H9 (cell line): ENCODE measurements at regions not wholly inside any gene's neighbourhood (a gene's known extent, or its start where the extent isn't known, plus 50 kb on each side); places are given as distances from the start of the nearest gene placed in this dataset.

Experiments
- DNase-seq: peaks from one replicate; pipeline ENCODE4 v3.0.0-alpha.2; 2017
- H2AFZ ChIP-seq: one replicate; pipeline ENCODE4 v1.6.1; 2013; ENCODE audit warnings: mild to moderate bottlenecking, low read length, control low read depth, moderate library complexity
- H2AK5ac ChIP-seq: 2 replicates; pipeline ENCODE4 v1.6.1; 2013; ENCODE audit warnings: low read length, control low read depth, mixed read lengths; ENCODE audit not compliant: insufficient read length
- H2BK120ac ChIP-seq: one replicate; pipeline ENCODE4 v1.6.1; 2013; ENCODE audit warnings: low read depth, mild to moderate bottlenecking, low read length, control low read depth, inconsistent platforms; ENCODE audit not compliant: poor library complexity, severe bottlenecking
- H2BK12ac ChIP-seq: 2 replicates; pipeline ENCODE4 v1.6.1; 2013; ENCODE audit warnings: low read length, control low read depth, mixed read lengths, low read depth; ENCODE audit not compliant: insufficient read length
- H2BK15ac ChIP-seq: 2 replicates; pipeline ENCODE4 v1.6.1; 2013; ENCODE audit warnings: low read depth, low read length, control low read depth
- H2BK20ac ChIP-seq: one replicate; pipeline ENCODE4 v1.6.1; 2013; ENCODE audit warnings: low read depth, mild to moderate bottlenecking, low read length, control low read depth, inconsistent platforms; ENCODE audit not compliant: poor library complexity, severe bottlenecking
- H2BK5ac ChIP-seq: 2 replicates; pipeline ENCODE4 v1.6.1; 2013; ENCODE audit warnings: low read length, control low read depth, mixed read lengths; ENCODE audit not compliant: insufficient read length
- H3K14ac ChIP-seq: 2 replicates; pipeline ENCODE4 v1.6.1; 2013; ENCODE audit warnings: low read length, control low read depth; ENCODE audit not compliant: insufficient read depth
- H3K18ac ChIP-seq: 2 replicates; pipeline ENCODE4 v1.6.1; 2013; ENCODE audit warnings: low read depth, mild to moderate bottlenecking, mixed read lengths, low read length, control low read depth; ENCODE audit not compliant: insufficient read length
- H3K23ac ChIP-seq: 2 replicates; pipeline ENCODE4 v1.6.1; 2013; ENCODE audit warnings: low read length, control low read depth, mixed read lengths, low read depth; ENCODE audit not compliant: insufficient read length
- H3K23me2 ChIP-seq: 2 replicates; pipeline ENCODE4 v1.6.1; 2013; ENCODE audit warnings: low read depth, mild to moderate bottlenecking, mixed read lengths, low read length, control low read depth; ENCODE audit not compliant: insufficient read length, poor library complexity, severe bottlenecking
- H3K27ac ChIP-seq: 2 replicates; pipeline ENCODE4 v1.5.1; 2013; ENCODE audit warnings: low read length, control low read depth, mixed read lengths, low read depth; ENCODE audit not compliant: insufficient read length
- H3K27me3 ChIP-seq: 2 replicates; pipeline ENCODE4 v1.6.1; 2013; ENCODE audit warnings: low read length, control low read depth, inconsistent platforms; ENCODE audit not compliant: insufficient read depth
- H3K4ac ChIP-seq: 2 replicates; pipeline ENCODE4 v1.6.1; 2013; ENCODE audit warnings: low read depth, mild to moderate bottlenecking, control low read depth, inconsistent platforms, low read length, moderate library complexity
- H3K4me1 ChIP-seq: 2 replicates; pipeline ENCODE4 v1.6.1; 2013; ENCODE audit warnings: low read length, control low read depth, inconsistent platforms; ENCODE audit not compliant: insufficient read depth
- H3K4me2 ChIP-seq: 2 replicates; pipeline ENCODE4 v1.6.1; 2013; ENCODE audit warnings: low read length, control low read depth, mixed read lengths; ENCODE audit not compliant: insufficient read length, insufficient read depth
- H3K56ac ChIP-seq: 2 replicates; pipeline ENCODE4 v1.6.1; 2013; ENCODE audit warnings: low read depth, mild to moderate bottlenecking, mixed read lengths, low read length, control low read depth; ENCODE audit not compliant: insufficient read length
- H3K79me1 ChIP-seq: 2 replicates; pipeline ENCODE4 v1.6.1; 2013; ENCODE audit warnings: low read depth, mild to moderate bottlenecking, moderate library complexity, low read length, control low read depth, inconsistent platforms; ENCODE audit not compliant: insufficient read depth, poor library complexity, severe bottlenecking
- H3K79me2 ChIP-seq: 2 replicates; pipeline ENCODE4 v1.6.1; 2013; ENCODE audit warnings: low read length, control low read depth, inconsistent platforms; ENCODE audit not compliant: insufficient read depth
- H3K9ac ChIP-seq: 2 replicates; pipeline ENCODE4 v1.6.1; 2013; ENCODE audit warnings: low read length, control low read depth, mixed read lengths; ENCODE audit not compliant: insufficient read length; ENCODE audit errors: extremely low read depth
- H3K9me3 ChIP-seq: one replicate; pipeline ENCODE4 v1.6.1; 2013; ENCODE audit warnings: low read depth, low read length, inconsistent platforms; ENCODE audit not compliant: control insufficient read depth
- H3T11ph ChIP-seq: one replicate; pipeline ENCODE4 v1.6.1; 2013; ENCODE audit warnings: mild to moderate bottlenecking, low read length, control low read depth, inconsistent platforms
- H4K20me1 ChIP-seq: one replicate; pipeline ENCODE4 v1.6.1; 2013; ENCODE audit not compliant: control insufficient read depth, insufficient read length, insufficient read depth
- H4K5ac ChIP-seq: 2 replicates; pipeline ENCODE4 v1.6.1; 2013; ENCODE audit warnings: low read depth, mild to moderate bottlenecking, mixed read lengths, low read length, control low read depth; ENCODE audit not compliant: insufficient read length
- H4K8ac ChIP-seq: replicated peaks from 2 replicates; pipeline ENCODE4 v1.6.1; 2013; ENCODE audit warnings: low read length, control low read depth, mixed read lengths, low read depth; ENCODE audit not compliant: insufficient read length
- H4K91ac ChIP-seq: 2 replicates; pipeline ENCODE4 v1.6.1; 2013; ENCODE audit warnings: low read depth, mild to moderate bottlenecking, moderate library complexity, mixed read lengths, low read length, control low read depth; ENCODE audit not compliant: insufficient read length
- H3K27ac Mint-ChIP-seq, 3 experiments: 2 replicates in 2 of 3; 3 replicates in 1 of 3; pipeline ENCODE4 v1.8.0; 2020 to 2021; ENCODE audit warnings: mixed read lengths in 3 of 3, mild to moderate bottlenecking in 1 of 3, moderate library complexity in 1 of 3
- H3K27me3 Mint-ChIP-seq: 2 replicates; pipeline ENCODE4 v1.8.0; 2021; ENCODE audit warnings: low read depth, mild to moderate bottlenecking, moderate library complexity, mixed read lengths
- H3K36me3 Mint-ChIP-seq, 3 experiments: 2 replicates in 2 of 3; 3 replicates in 1 of 3; pipeline ENCODE4 v1.8.0; 2020 to 2021; ENCODE audit warnings: low read depth in 3 of 3, mixed read lengths in 3 of 3; ENCODE audit not compliant: insufficient read depth in 1 of 3
- H3K4me1 Mint-ChIP-seq, 2 experiments: 2 replicates each; pipeline ENCODE4 v1.8.0; 2020; ENCODE audit warnings: mixed read lengths in 2 of 2
- H3K4me3 Mint-ChIP-seq, 2 experiments: 2 replicates in 1 of 2; 3 replicates in 1 of 2; pipeline ENCODE4 v1.8.0; 2020 to 2021; ENCODE audit warnings: mild to moderate bottlenecking in 2 of 2, mixed read lengths in 2 of 2, moderate library complexity in 1 of 2
- H3K9me3 Mint-ChIP-seq, 2 experiments: 2 replicates in 1 of 2; 3 replicates in 1 of 2; pipeline ENCODE4 v1.8.0; 2020; ENCODE audit warnings: mild to moderate bottlenecking in 2 of 2, mixed read lengths in 2 of 2, moderate library complexity in 1 of 2
- CTCF ChIP-seq: fragments of 200-600 bp; sonication (generic); conservative IDR thresholded peaks from 3 replicates; pipeline ENCODE4 v1.8.0; 2021; ENCODE audit warnings: antibody characterized with exemption, mild to moderate bottlenecking
- WGBS: extraction: QIAGEN DNeasy Blood & Tissue Kit; methylation state at CpG from one replicate; pipeline ENCODE4 v1.1.7; 2013; ENCODE audit warnings: missing lambda C conversion rate, low lambda C conversion rate, mixed read lengths; ENCODE audit not compliant: insufficient read length; ENCODE audit errors: extremely low coverage; 5-methylcytosine and 5-hydroxymethylcytosine counted together

GRCh38 chr3:89954137-89954536 is 846.7 kb downstream of the EPHA3 start:
- no peak overlapping the region for H3K4ac ChIP-seq
- no peaks in the 10 kb centered on the region for H3K27me3 Mint-ChIP-seq
- no peak overlapping the region for H2BK5ac ChIP-seq
- no peak overlapping the region for H4K5ac ChIP-seq
- H2BK12ac ChIP-seq = no peak overlapping the region
- no peak overlapping the region for H4K91ac ChIP-seq
- no peaks in the 10 kb centered on the region for H3K23me2 ChIP-seq
- no peaks in the 10 kb centered on the region for H3K79me1 ChIP-seq
- no peak for TF ChIP-seq CTCF
- no peak overlapping the region for H3K4me2 ChIP-seq
- H3K56ac ChIP-seq = no peak overlapping the region
- H2BK20ac ChIP-seq = no peak overlapping the region
- H4K8ac ChIP-seq = no peak overlapping the region
- peaks cover 4 to 6% of the 10 kb centered on the region in 2 experiments; a peak in 3 of 5 replicates for H3K9me3 Mint-ChIP-seq
- no peaks in the 10 kb centered on the region for H4K20me1 ChIP-seq
- H3K23ac ChIP-seq = no peak overlapping the region
- H3K14ac ChIP-seq = no peak overlapping the region
- H3K4me3 Mint-ChIP-seq = no peak overlapping the region
- H2BK15ac ChIP-seq = no peak overlapping the region
- H2AK5ac ChIP-seq = no peak overlapping the region
- no peaks in the 10 kb centered on the region for H3K27me3 ChIP-seq
- H3K4me1 ChIP-seq = no peaks in the 10 kb centered on the region
- H3K79me2 ChIP-seq = no peaks in the 10 kb centered on the region
- no peaks in the 10 kb centered on the region for H3K9me3 ChIP-seq
- no peak overlapping the region for H3K27ac ChIP-seq
- no peak overlapping the region for H2AFZ ChIP-seq
- H3K4me1 Mint-ChIP-seq = peaks cover 8 to 9% of the 10 kb centered on the region in 2 experiments
- H3K9ac ChIP-seq = no peak overlapping the region
- no peak overlapping the region for H2BK120ac ChIP-seq
- no peak overlapping the region for H3T11ph ChIP-seq
- H3K18ac ChIP-seq = no peak overlapping the region
- WGBS = no CpG with 5 or more reads among the region's 3 CpGs
- no peak overlapping the region for H3K27ac Mint-ChIP-seq
- peaks cover 0 to 11% (median 6%) of the 10 kb centered on the region in 3 experiments; a peak in 5 of 7 replicates for H3K36me3 Mint-ChIP-seq
- no peak for DNase-seq
